ENCODE measurements at regions not wholly inside any gene's neighbourhood (a gene's known extent, or its start where the extent isn't known, plus 50 kb on each side); places are given as distances from the start of the nearest gene placed in this dataset.

DNA sequence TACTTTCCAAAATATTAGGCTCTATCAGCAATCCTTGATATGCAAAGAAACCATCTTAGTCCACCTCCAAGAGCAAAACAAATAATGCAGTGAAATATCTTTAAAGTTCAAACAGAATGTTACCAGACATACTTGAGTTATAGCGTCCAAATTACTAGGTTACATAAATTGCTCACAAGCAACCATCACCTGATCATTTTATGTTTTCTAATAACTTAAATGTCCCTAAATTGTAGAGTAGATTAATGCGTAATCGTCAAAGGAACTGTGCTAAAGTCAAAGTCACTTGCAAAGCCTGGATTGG is 350.6 kb upstream of the ARGLU1 start:
- no peak overlapping the region for H3K4me3 ChIP-seq (ENCODE audit: low read length)
- Mint-ChIP-seq H3K4me3 (peak overlapping the region; percentile 68), H3K27me3 (ENCODE audit: low read depth in 2 of 2) (peaks cover 8 to 29% of the 10 kb centered on the region in 2 donors), H3K9me3 (no peaks in the 10 kb centered on the region), H3K4me1 (peaks cover 7% of the 10 kb centered on the region in 2 donors), H3K27ac (no peak overlapping the region), H3K36me3 (no peaks in the 10 kb centered on the region)
- intact Hi-C loops (cut with micrococcal nuclease) = no loop called here
- no peaks in the 10 kb centered on the region for H3K27me3 ChIP-seq (ENCODE audit: control insufficient read depth, insufficient read depth, low read length)
- no peaks in the 10 kb centered on the region for H3K9me3 ChIP-seq (ENCODE audit: control insufficient read depth, insufficient read depth, low read length)
- WGBS (ENCODE audit: insufficient coverage) = no CpG with 5 or more reads among the region's 3 CpGs
- H3K36me3 ChIP-seq (ENCODE audit: control insufficient read depth, insufficient read depth, low read length) = no peaks in the 10 kb centered on the region
- TF ChIP-seq, protein P1, sequence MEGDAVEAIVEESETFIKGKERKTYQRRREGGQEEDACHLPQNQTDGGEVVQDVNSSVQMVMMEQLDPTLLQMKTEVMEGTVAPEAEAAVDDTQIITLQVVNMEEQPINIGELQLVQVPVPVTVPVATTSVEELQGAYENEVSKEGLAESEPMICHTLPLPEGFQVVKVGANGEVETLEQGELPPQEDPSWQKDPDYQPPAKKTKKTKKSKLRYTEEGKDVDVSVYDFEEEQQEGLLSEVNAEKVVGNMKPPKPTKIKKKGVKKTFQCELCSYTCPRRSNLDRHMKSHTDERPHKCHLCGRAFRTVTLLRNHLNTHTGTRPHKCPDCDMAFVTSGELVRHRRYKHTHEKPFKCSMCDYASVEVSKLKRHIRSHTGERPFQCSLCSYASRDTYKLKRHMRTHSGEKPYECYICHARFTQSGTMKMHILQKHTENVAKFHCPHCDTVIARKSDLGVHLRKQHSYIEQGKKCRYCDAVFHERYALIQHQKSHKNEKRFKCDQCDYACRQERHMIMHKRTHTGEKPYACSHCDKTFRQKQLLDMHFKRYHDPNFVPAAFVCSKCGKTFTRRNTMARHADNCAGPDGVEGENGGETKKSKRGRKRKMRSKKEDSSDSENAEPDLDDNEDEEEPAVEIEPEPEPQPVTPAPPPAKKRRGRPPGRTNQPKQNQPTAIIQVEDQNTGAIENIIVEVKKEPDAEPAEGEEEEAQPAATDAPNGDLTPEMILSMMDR (IDR thresholded peaks at IDR 0.05) = no peak
- no peak overlapping the region for H3K27ac ChIP-seq (ENCODE audit: low read length)
- no peaks in the 10 kb centered on the region for H3K4me1 ChIP-seq (ENCODE audit: control insufficient read depth, insufficient read depth, low read length)
- ATAC-seq (no peak), DNase-seq (no peak)

DNA sequence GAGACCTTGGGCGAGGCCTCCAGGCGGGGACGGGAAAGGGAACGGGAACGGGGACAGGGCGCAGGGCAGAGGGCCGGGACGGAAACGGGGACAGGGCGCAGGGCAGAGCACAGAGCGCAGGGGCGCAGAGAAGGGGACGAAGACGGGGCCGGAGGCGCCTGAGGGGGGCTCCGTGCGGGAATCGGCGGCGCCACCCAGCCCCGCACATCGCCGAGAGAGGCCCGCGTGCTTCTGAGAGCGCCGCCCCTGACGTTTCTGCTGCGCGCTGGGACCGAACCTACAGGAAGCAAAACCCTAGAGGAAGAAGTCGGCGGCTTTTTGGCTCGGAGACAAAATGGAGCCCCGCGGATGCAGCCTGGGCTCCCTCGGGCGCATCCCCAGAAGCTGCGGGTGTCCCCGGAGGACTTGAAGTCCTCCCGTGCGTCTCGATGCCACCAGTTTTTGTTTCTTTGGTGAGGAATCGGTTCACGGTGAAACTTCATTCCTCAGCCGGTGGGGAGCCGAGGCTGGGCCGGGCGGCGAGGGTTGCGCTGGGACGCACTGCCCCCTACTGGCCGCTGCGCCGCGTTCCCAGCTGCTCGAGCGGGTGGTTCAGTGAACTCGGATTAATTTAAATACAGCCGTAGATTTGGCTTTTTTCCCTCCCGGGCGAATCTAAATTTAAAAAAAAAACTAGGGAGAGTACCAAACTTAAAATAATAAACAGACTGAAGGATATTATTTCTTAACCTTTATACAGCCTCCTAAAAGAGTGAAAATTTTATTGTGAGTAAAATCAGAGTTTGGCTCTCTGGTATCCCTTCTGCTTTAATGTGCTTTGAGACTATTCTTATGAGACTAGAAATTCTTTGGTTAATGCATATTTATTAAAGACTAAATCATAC is 350.0 kb upstream of the ARGLU1 start:
- Mint-ChIP-seq H3K27me3 (ENCODE audit: low read depth in 2 of 2) (peaks cover 8 to 35% of the 10 kb centered on the region in 2 donors), H3K4me1 (peaks cover 7% of the 10 kb centered on the region in 2 donors), H3K27ac (peak overlapping the region in 1 of 2 donors; percentile 53), H3K4me3 (peak overlapping the region; percentile 68), H3K36me3 (no peaks in the 10 kb centered on the region), H3K9me3 (no peaks in the 10 kb centered on the region)
- Histone ChIP-seq H3K27ac (ENCODE audit: low read length) (no peak overlapping the region), H3K27me3 (ENCODE audit: control insufficient read depth, insufficient read depth, low read length) (no peaks in the 10 kb centered on the region), H3K36me3 (ENCODE audit: control insufficient read depth, insufficient read depth, low read length) (no peaks in the 10 kb centered on the region), H3K4me1 (ENCODE audit: control insufficient read depth, insufficient read depth, low read length) (no peaks in the 10 kb centered on the region), H3K4me3 (ENCODE audit: low read length) (peak overlapping the region; percentile 42), H3K9me3 (ENCODE audit: control insufficient read depth, insufficient read depth, low read length) (no peaks in the 10 kb centered on the region)
- ATAC-seq (peak; percentile 88 to 91 (median 89)), DNase-seq (peak; percentile 47 to 74)
- TF ChIP-seq, protein P1 (IDR thresholded peaks at IDR 0.05) = peak; percentile 76
- under 1% methylated on average over 62 of the region's 63 CpGs for WGBS (ENCODE audit: insufficient coverage)
- intact Hi-C loops (cut with micrococcal nuclease) = no loop called here

DNA sequence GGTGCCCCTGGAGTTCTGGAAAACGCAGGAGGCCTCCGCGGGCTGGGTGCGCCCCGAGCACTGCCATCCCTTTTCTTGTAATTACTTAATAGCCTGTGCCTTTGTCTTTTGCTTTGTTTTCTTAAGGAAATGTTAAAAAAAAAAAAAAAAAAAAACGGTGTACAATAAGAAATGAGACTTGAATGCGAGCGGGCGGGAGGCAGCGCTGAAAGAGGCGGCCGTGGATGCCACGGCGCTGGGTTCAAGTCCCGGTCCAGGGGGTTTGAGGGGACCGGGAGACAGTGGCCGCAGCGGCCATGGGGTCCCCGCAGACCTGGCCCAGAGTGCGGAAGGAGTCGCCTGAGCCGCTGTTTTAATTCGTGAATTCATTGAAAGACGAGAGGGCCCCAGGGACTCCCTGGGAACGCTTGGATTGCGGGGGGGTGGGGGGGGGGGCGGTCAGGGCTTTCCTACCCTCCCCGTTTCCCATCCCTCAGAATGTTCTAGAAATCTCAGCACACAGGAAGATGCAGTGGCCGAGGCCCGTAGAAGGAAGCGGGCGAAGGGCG is 349.2 kb upstream of the ARGLU1 start:
- Mint-ChIP-seq H3K4me1 (peaks cover 7% of the 10 kb centered on the region in 2 donors), H3K9me3 (no peaks in the 10 kb centered on the region), H3K4me3 (peak overlapping the region; percentile 71), H3K27ac (no peak overlapping the region), H3K36me3 (no peaks in the 10 kb centered on the region), H3K27me3 (ENCODE audit: low read depth in 2 of 2) (peaks cover 5 to 37% of the 10 kb centered on the region in 2 donors)
- Histone ChIP-seq H3K4me3 (ENCODE audit: low read length) (no peak overlapping the region), H3K9me3 (ENCODE audit: control insufficient read depth, insufficient read depth, low read length) (no peaks in the 10 kb centered on the region), H3K36me3 (ENCODE audit: control insufficient read depth, insufficient read depth, low read length) (no peaks in the 10 kb centered on the region), H3K27me3 (ENCODE audit: control insufficient read depth, insufficient read depth, low read length) (no peaks in the 10 kb centered on the region), H3K27ac (ENCODE audit: low read length) (no peak overlapping the region), H3K4me1 (ENCODE audit: control insufficient read depth, insufficient read depth, low read length) (no peaks in the 10 kb centered on the region)
- intact Hi-C loops (cut with micrococcal nuclease) = no loop called here
- TF ChIP-seq, protein P1 (IDR thresholded peaks at IDR 0.05) = no peak
- DNase-seq (no peak), ATAC-seq (no peak)
- WGBS (ENCODE audit: insufficient coverage) = 55% methylated on average over 28 of the region's 33 CpGs

All from natural killer cell (primary cell).